IMR-90 (cell line): ENCODE measurements at regions not wholly inside any gene's neighbourhood (a gene's known extent, or its start where the extent isn't known, plus 50 kb on each side); places are given as distances from the start of the nearest gene placed in this dataset.

ENCODE experiments used
- ATAC-seq: fragments of 200-7000 bp; cut with Tn5 transposase; 2 replicates; pipeline ENCODE4 v1.9.1; 2020; ENCODE audit warnings: low read depth, mild to moderate bottlenecking, moderate library complexity
- BruUV-seq: library from RNA; stranded (reverse); fragments of 400-500 nt; replicated peaks from 2 replicates; lab custom pipeline; 2021; lab: Mats Ljungman, UMichigan
- CTCF ChIA-PET: fragments of 300-600 bp; formaldehyde crosslinking; extraction: SDS; loops from one replicate; lab custom pipeline; 2021; ENCODE audit warnings: antibody characterized with exemption; lab: Yijun Ruan, JAX
- POLR2A ChIA-PET: fragments of 300-600 bp; sonication (Branson Sonifier 250); formaldehyde crosslinking; loops from one replicate; lab custom pipeline; 2022; ENCODE audit warnings: antibody characterized with exemption; ENCODE audit not compliant: unreplicated experiment; lab: Charles Lee
- DNase-seq: peaks from one replicate; pipeline ENCODE4 v3.0.0; 2013
- H2AFZ ChIP-seq: replicated peaks from 2 replicates; pipeline ENCODE3; 2013; ENCODE audit warnings: low read length, mild to moderate bottlenecking; ENCODE audit not compliant: poor library complexity
- H2AK5ac ChIP-seq: 2 replicates; pipeline ENCODE4 v1.6.1; 2013; ENCODE audit warnings: low read depth, low read length, inconsistent platforms
- H2AK9ac ChIP-seq: replicated peaks from 2 replicates; pipeline ENCODE3; 2013; ENCODE audit warnings: mild to moderate bottlenecking, low read depth, low read length, moderate library complexity; ENCODE audit not compliant: poor library complexity
- H2BK120ac ChIP-seq: 2 replicates; pipeline ENCODE4 v1.6.1; 2013; ENCODE audit warnings: low read depth, low read length, inconsistent platforms
- H2BK15ac ChIP-seq: 3 replicates; pipeline ENCODE4 v1.6.1; 2013; ENCODE audit warnings: low read depth, low read length, inconsistent platforms
- H2BK20ac ChIP-seq: 2 replicates; pipeline ENCODE4 v1.6.1; 2013; ENCODE audit warnings: low read depth, mild to moderate bottlenecking, inconsistent platforms, low read length, moderate library complexity
- H2BK5ac ChIP-seq: 2 replicates; pipeline ENCODE4 v1.6.1; 2013; ENCODE audit warnings: mild to moderate bottlenecking, low read depth, low read length, inconsistent platforms; ENCODE audit not compliant: poor library complexity, severe bottlenecking
- H3K14ac ChIP-seq: replicated peaks from 2 replicates; pipeline ENCODE4 v1.6.1; 2013; ENCODE audit warnings: low read depth, low read length, inconsistent platforms
- H3K18ac ChIP-seq: 2 replicates; pipeline ENCODE4 v1.6.1; 2013; ENCODE audit warnings: low read depth, low read length, control low read depth
- H3K23ac ChIP-seq: 2 replicates; pipeline ENCODE4 v1.6.1; 2013; ENCODE audit warnings: low read depth, low read length, inconsistent platforms
- H3K27ac ChIP-seq: 2 replicates; pipeline ENCODE4 v1.5.1; 2013; ENCODE audit warnings: mild to moderate bottlenecking, control low read depth, low read length; ENCODE audit not compliant: insufficient read depth
- H3K27me3 ChIP-seq: 2 replicates; pipeline ENCODE4 v1.6.1; 2013; ENCODE audit warnings: low read length; ENCODE audit not compliant: control insufficient read depth, insufficient read depth
- H3K36me3 ChIP-seq: 2 replicates; pipeline ENCODE4 v1.6.1; 2013; ENCODE audit warnings: low read length, mixed read lengths; ENCODE audit not compliant: control insufficient read depth, insufficient read depth
- H3K4ac ChIP-seq: 2 replicates; pipeline ENCODE4 v1.6.1; 2013; ENCODE audit warnings: low read depth, low read length, inconsistent platforms
- H3K4me1 ChIP-seq: 2 replicates; pipeline ENCODE4 v1.6.1; 2013; ENCODE audit warnings: low read length, mixed read lengths; ENCODE audit not compliant: control insufficient read depth, insufficient read depth
- H3K4me2 ChIP-seq: 2 replicates; pipeline ENCODE4 v1.6.1; 2013; ENCODE audit warnings: low read depth, mild to moderate bottlenecking, control low read depth, low read length, moderate library complexity
- H3K4me3 ChIP-seq: 2 replicates; pipeline ENCODE4 v1.5.1; 2013; ENCODE audit warnings: low read depth, mild to moderate bottlenecking, control low read depth, low read length, moderate library complexity; ENCODE audit not compliant: insufficient read depth
- H3K56ac ChIP-seq: 2 replicates; pipeline ENCODE4 v1.6.1; 2013; ENCODE audit warnings: low read length, inconsistent platforms; ENCODE audit not compliant: insufficient read depth; ENCODE audit errors: extremely low read depth
- H3K79me1 ChIP-seq, 2 experiments: 2 replicates each; pipeline ENCODE4 v1.6.1; 2013; ENCODE audit warnings: low read length in 2 of 2, inconsistent platforms in 1 of 2, low read depth in 1 of 2
- H3K9ac ChIP-seq: 2 replicates; pipeline ENCODE4 v1.6.1; 2013; ENCODE audit warnings: low read depth, low read length, control low read depth
- H3K9me1 ChIP-seq: 2 replicates; pipeline ENCODE4 v1.6.1; 2013; ENCODE audit warnings: low read length, inconsistent platforms; ENCODE audit not compliant: insufficient read depth
- H3K9me3 ChIP-seq: 2 replicates; pipeline ENCODE4 v1.6.1; 2013; ENCODE audit warnings: low read length; ENCODE audit not compliant: control insufficient read depth, insufficient read depth
- H4K20me1 ChIP-seq: 2 replicates; pipeline ENCODE4 v1.6.1; 2013; ENCODE audit warnings: low read length, inconsistent platforms; ENCODE audit not compliant: insufficient read depth
- H4K5ac ChIP-seq: 2 replicates; pipeline ENCODE4 v1.6.1; 2013; ENCODE audit warnings: mild to moderate bottlenecking, low read depth, low read length, control low read depth
- H4K8ac ChIP-seq, 2 experiments: 2 replicates each; pipeline ENCODE4 v1.6.1; 2013; ENCODE audit warnings: low read depth in 2 of 2, low read length in 2 of 2, control low read depth in 1 of 2, inconsistent platforms in 1 of 2
- H4K91ac ChIP-seq: 2 replicates; pipeline ENCODE4 v1.6.1; 2013; ENCODE audit warnings: low read depth, low read length, inconsistent platforms; ENCODE audit not compliant: insufficient read depth
- MAFK ChIP-seq: IDR thresholded peaks from 2 replicates; pipeline ENCODE4 v1.6.1; 2012; ENCODE audit warnings: low read depth, low read length, improper control_type of control experiment
- MXI1 ChIP-seq: IDR thresholded peaks from 2 replicates; pipeline ENCODE4 v1.6.1; 2012; ENCODE audit warnings: low read depth, mild to moderate bottlenecking, low read length, moderate library complexity, borderline replicate concordance
- USF2 ChIP-seq: fragments of 150-350 bp; IDR thresholded peaks from 2 replicates; pipeline ENCODE4 v1.6.1; 2017; ENCODE audit warnings: mild to moderate bottlenecking, antibody characterized with exemption, low read length, low read depth
- WGBS, 2 experiments: methylation state at CpG; one replicate each; pipeline versions ENCODE4 v1.1.5 to v1.1.7; 2013; ENCODE audit warnings: missing lambda C conversion rate in 2 of 2; ENCODE audit not compliant: insufficient read length in 1 of 2; ENCODE audit errors: extremely low coverage in 2 of 2; 5-methylcytosine and 5-hydroxymethylcytosine counted together
- dilution Hi-C: fragments of 300-500 bp; cut with HindIII; formaldehyde crosslinking; loops from one replicate; pipeline ENCODE4 v1.14.3; 2018; ENCODE audit warnings: low sequenced_read_pairs; ENCODE audit not compliant: unreplicated experiment
- in situ Hi-C: fragments of 300-500 bp; cut with MboI; formaldehyde crosslinking; loops from 3 replicates; pipeline ENCODE4 v1.14.3; 2019; ENCODE audit warnings: low sequenced_read_pairs, inconsistent platforms, mixed read lengths
- intact Hi-C: fragments of 100-400 bp; cut with micrococcal nuclease; formaldehyde crosslinking; loops from 2 replicates; pipeline ENCODE4 v1.10.0; 2022

GRCh38 chr17:77808686-77809425 is 149.6 kb upstream of the TNRC6C start:
- Histone ChIP-seq H3K4me1 (peaks cover 2% of the 10 kb centered on the region; the same call in 1 of the 2 replicates), H4K5ac (no peak overlapping the region), H2BK20ac (no peak overlapping the region), H4K8ac (no peak overlapping the region), H3K4me3 (no peak overlapping the region), H3K14ac (no peak overlapping the region), H2BK15ac (no peak overlapping the region), H3K27ac (no peak overlapping the region), H3K36me3 (no peaks in the 10 kb centered on the region), H3K56ac (no peak overlapping the region), H2AK9ac (no peak overlapping the region), H2AK5ac (no peak overlapping the region), H3K79me1 (no peaks in the 10 kb centered on the region), H4K20me1 (no peaks in the 10 kb centered on the region), H2BK120ac (no peak overlapping the region), H2AFZ (no peak overlapping the region), H2BK5ac (no peak overlapping the region), H3K27me3 (peaks cover 17% of the 10 kb centered on the region), H3K4ac (no peak overlapping the region), H3K23ac (no peak overlapping the region), H3K9me3 (no peaks in the 10 kb centered on the region), H4K91ac (no peak overlapping the region), H3K9me1 (0 out of 2 replicates have a peak, but pooled peaks cover under 1% of the 10 kb centered on the region), H3K4me2 (no peak overlapping the region), H3K9ac (no peak overlapping the region), H3K18ac (no peak overlapping the region)
- in situ Hi-C loops: no loop called here
- dilution Hi-C loops: no loop called here
- WGBS, 2 experiments: 0% methylated on average over 1 of the region's 10 CpGs; no CpG with 5 or more reads in 1 of the 2 experiments
- intact Hi-C loops: no loop called here
- BruUV-seq: no TSS peak
- no peak for ATAC-seq
- ChIA-PET POLR2A (no interaction called here), CTCF (no interaction called here)
- TF ChIP-seq MAFK (no peak), USF2 (no peak), MXI1 (no peak)
- no peak for DNase-seq
